ENCODE measurements at regions not wholly inside any gene's neighbourhood (a gene's known extent, or its start where the extent isn't known, plus 50 kb on each side); places are given as distances from the start of the nearest gene placed in this dataset.

GRCh38 chr13:103754783-103755182 is 688.6 kb upstream of the SLC10A2 start:
- TF ChIP-seq POLR2A (IDR thresholded peaks at IDR 0.05) = no peak
- no peak for TF ChIP-seq CTCF (IDR thresholded peaks at IDR 0.05)
